ENCODE measurements at regions not wholly inside any gene's neighbourhood (a gene's known extent, or its start where the extent isn't known, plus 50 kb on each side); places are given as distances from the start of the nearest gene placed in this dataset.

GRCh38 chr16:5188318-5188988 is 90.9 kb upstream of the EEF2KMT start:
- TF ChIP-seq ZNF292 (tag by site-specific recombination; IDR thresholded peaks at IDR 0.05; ENCODE audit: borderline replicate concordance, low read depth) (no peak), ZNF830 (tag by site-specific recombination; IDR thresholded peaks at IDR 0.05; ENCODE audit: low read depth) (no peak), GLIS1 (tag by site-specific recombination; IDR thresholded peaks at IDR 0.05) (no peak), ZNF664 (tag by site-specific recombination; IDR thresholded peaks at IDR 0.05) (no peak), ZNF426 (tag by site-specific recombination; IDR thresholded peaks at IDR 0.05) (no peak), GLIS2 (tag by site-specific recombination; IDR thresholded peaks at IDR 0.05) (no peak), FEZF1 (tag by site-specific recombination; IDR thresholded peaks at IDR 0.05) (no peak), PRDM1 (tag by site-specific recombination; IDR thresholded peaks at IDR 0.05) (no peak), ZNF555 (tag by site-specific recombination; conservative IDR thresholded peaks at IDR 0.05) (no peak), ZNF501 (tag by site-specific recombination; IDR thresholded peaks at IDR 0.05) (no peak), ZNF433 (tag by site-specific recombination; IDR thresholded peaks at IDR 0.05; ENCODE audit: low read depth) (no peak), ZNF2 (tag by site-specific recombination; IDR thresholded peaks at IDR 0.05) (no peak)
- TF ChIP-seq, protein P1, sequence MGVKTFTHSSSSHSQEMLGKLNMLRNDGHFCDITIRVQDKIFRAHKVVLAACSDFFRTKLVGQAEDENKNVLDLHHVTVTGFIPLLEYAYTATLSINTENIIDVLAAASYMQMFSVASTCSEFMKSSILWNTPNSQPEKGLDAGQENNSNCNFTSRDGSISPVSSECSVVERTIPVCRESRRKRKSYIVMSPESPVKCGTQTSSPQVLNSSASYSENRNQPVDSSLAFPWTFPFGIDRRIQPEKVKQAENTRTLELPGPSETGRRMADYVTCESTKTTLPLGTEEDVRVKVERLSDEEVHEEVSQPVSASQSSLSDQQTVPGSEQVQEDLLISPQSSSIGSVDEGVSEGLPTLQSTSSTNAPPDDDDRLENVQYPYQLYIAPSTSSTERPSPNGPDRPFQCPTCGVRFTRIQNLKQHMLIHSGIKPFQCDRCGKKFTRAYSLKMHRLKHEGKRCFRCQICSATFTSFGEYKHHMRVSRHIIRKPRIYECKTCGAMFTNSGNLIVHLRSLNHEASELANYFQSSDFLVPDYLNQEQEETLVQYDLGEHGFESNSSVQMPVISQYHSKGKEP (tag by site-specific recombination; IDR thresholded peaks at IDR 0.05) = no peak
- H3K4me1 ChIP-seq (ENCODE audit: control insufficient read depth, insufficient read depth, low read length) = no peaks in the 10 kb centered on the region
- no peaks in the 10 kb centered on the region for H3K36me3 ChIP-seq (ENCODE audit: control insufficient read depth in 2 of 2, insufficient read depth in 1 of 2, low read length in 2 of 2)
- no peak overlapping the region for H3K4me3 ChIP-seq (ENCODE audit: low read depth, low read length)
- ChIA-PET CTCF (interaction anchor here (0.6 kb wide), 1 partner anchor 425 kb away, joined by 4 read pairs; no protein-coding TSS in a partner anchor), POLR2A (no interaction called here)
- H3K9me3 ChIP-seq (ENCODE audit: control insufficient read depth, insufficient read depth, low read depth, low read length) = no peaks in the 10 kb centered on the region
- no peak overlapping the region for H3K27ac ChIP-seq (ENCODE audit: extremely low read depth, low read depth, low read length)

DNA sequence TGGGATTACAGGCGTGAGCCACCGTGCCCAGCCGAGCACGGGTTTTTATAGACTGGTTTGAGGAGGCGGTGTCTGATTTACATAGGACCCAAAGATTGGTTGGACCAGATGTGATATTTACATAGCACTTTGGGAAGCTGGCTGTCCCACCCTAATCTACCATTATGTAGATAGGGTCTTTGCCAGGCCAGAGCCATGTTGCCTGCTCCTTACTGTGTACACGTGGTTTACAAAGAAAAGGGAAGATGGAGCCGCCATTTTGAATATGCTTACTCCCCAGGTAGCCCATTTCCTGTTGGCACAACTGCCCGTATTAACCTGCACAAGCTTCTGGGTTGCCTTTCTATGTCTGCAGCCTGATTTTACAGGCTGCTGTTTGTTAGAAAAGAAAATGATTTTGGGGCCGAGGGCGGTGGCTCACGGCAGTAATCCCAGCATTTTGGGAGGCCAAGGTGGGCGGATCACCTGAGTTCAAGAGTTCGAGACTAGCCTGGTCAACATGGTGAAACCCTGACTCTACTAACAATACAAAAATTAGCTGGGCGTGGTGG is 89.9 kb upstream of the EEF2KMT start:
- H3K4me3 ChIP-seq (ENCODE audit: low read depth, low read length) = no peak overlapping the region
- no peaks in the 10 kb centered on the region for H3K4me1 ChIP-seq (ENCODE audit: control insufficient read depth, insufficient read depth, low read length)
- ChIA-PET CTCF (no interaction called here), POLR2A (no interaction called here)
- no peak for TF ChIP-seq ZNF37A (tag by site-specific recombination; IDR thresholded peaks at IDR 0.05)
- TF ChIP-seq ZNF510 (tag by site-specific recombination; IDR thresholded peaks at IDR 0.05; ENCODE audit: insufficient replicate concordance) = no peak
- no peak for TF ChIP-seq ZNF664 (tag by site-specific recombination; IDR thresholded peaks at IDR 0.05)
- TF ChIP-seq ZNF266 (tag by site-specific recombination; IDR thresholded peaks at IDR 0.05; ENCODE audit: low read depth) = no peak
- TF ChIP-seq KLF7 (tag by site-specific recombination; IDR thresholded peaks at IDR 0.05; ENCODE audit: borderline replicate concordance) = no peak
- TF ChIP-seq ZNF114 (tag by site-specific recombination; IDR thresholded peaks at IDR 0.05) = no peak
- no peak for TF ChIP-seq KLF1 (tag by site-specific recombination; IDR thresholded peaks at IDR 0.05)
- no peak for TF ChIP-seq ZNF624 (tag by site-specific recombination; IDR thresholded peaks at IDR 0.05)
- no peak for TF ChIP-seq ZBTB48 (tag by site-specific recombination; IDR thresholded peaks at IDR 0.05)
- no peak for TF ChIP-seq ZNF221 (tag by site-specific recombination; IDR thresholded peaks at IDR 0.05; ENCODE audit: borderline replicate concordance)
- no peak for TF ChIP-seq ZNF324 (tag by site-specific recombination; IDR thresholded peaks at IDR 0.05)
- TF ChIP-seq GFI1B (tag by site-specific recombination; IDR thresholded peaks at IDR 0.05) = no peak
- TF ChIP-seq ZNF433 (tag by site-specific recombination; IDR thresholded peaks at IDR 0.05; ENCODE audit: low read depth) = no peak
- TF ChIP-seq ZNF488 (tag by site-specific recombination; IDR thresholded peaks at IDR 0.05) = no peak
- no peak for TF ChIP-seq ZNF785 (tag by site-specific recombination; IDR thresholded peaks at IDR 0.05)
- H3K9me3 ChIP-seq (ENCODE audit: control insufficient read depth, insufficient read depth, low read depth, low read length) = no peaks in the 10 kb centered on the region
- H3K27ac ChIP-seq (ENCODE audit: extremely low read depth, low read depth, low read length) = no peak overlapping the region
- no peaks in the 10 kb centered on the region for H3K36me3 ChIP-seq (ENCODE audit: control insufficient read depth in 2 of 2, insufficient read depth in 1 of 2, low read length in 2 of 2)

Measured in HEK293 (cell line).